Activated T-helper 1 cell treated with anti-CD3 and anti-CD28 coated beads, Interleukin-12 subunit alpha, Interleukin-12 subunit beta, Interleukin-2, Interleukin-4 antibody, amounts not matched to agents 30 ng/mL and 10 ng/mL and 1 ng/mL, durations not matched to agents 14 hours and 24 hours and 36 hours (primary cell): ENCODE measurements at regions not wholly inside any gene's neighbourhood (a gene's known extent, or its start where the extent isn't known, plus 50 kb on each side); places are given as distances from the start of the nearest gene placed in this dataset.

ENCODE experiments used
- DNase-seq: peaks from one replicate; pipeline ENCODE4 v3.0.0; 2021; ENCODE audit warnings: low spot score
- H3K27ac Mint-ChIP-seq: one replicate; pipeline ENCODE4 v1.8.0; 2021; ENCODE audit warnings: mild to moderate bottlenecking, mixed read lengths
- H3K27me3 Mint-ChIP-seq: one replicate; pipeline ENCODE4 v1.8.0; 2022; ENCODE audit warnings: mild to moderate bottlenecking, moderate library complexity, mixed read lengths; ENCODE audit not compliant: insufficient read depth
- H3K36me3 Mint-ChIP-seq: one replicate; pipeline ENCODE4 v1.8.0; 2021; ENCODE audit warnings: low read depth, mixed read lengths
- H3K4me1 Mint-ChIP-seq: one replicate; pipeline ENCODE4 v1.8.0; 2021; ENCODE audit warnings: low read depth, mixed read lengths
- H3K4me3 Mint-ChIP-seq: one replicate; pipeline ENCODE4 v1.8.0; 2021; ENCODE audit warnings: mild to moderate bottlenecking, moderate library complexity, mixed read lengths
- H3K9me3 Mint-ChIP-seq: one replicate; pipeline ENCODE4 v1.8.0; 2021; ENCODE audit warnings: mixed read lengths
- intact Hi-C: fragments of 100-400 bp; cut with micrococcal nuclease; formaldehyde crosslinking; loops from one replicate; pipeline ENCODE4 v1.15.1; 2024

GRCh38 chr1:168917796-168918195 lies 188.7 kb upstream of the ATP1B1 start:
- Mint-ChIP-seq H3K4me1 (peaks cover 17% of the 10 kb centered on the region), H3K4me3 (no peak overlapping the region), H3K27ac (no peak overlapping the region), H3K9me3 (no peaks in the 10 kb centered on the region), H3K36me3 (no peaks in the 10 kb centered on the region), H3K27me3 (no peaks in the 10 kb centered on the region)
- intact Hi-C loops = no loop called here
- no peak for DNase-seq

GRCh38 chr1:168918860-168919741 lies 187.4 kb upstream of the ATP1B1 start:
- intact Hi-C loops = no loop called here
- H3K4me1 Mint-ChIP-seq = peaks cover 17% of the 10 kb centered on the region
- no peak for DNase-seq
- no peak overlapping the region for H3K27ac Mint-ChIP-seq
- no peaks in the 10 kb centered on the region for H3K27me3 Mint-ChIP-seq
- H3K4me3 Mint-ChIP-seq = no peak overlapping the region
- no peaks in the 10 kb centered on the region for H3K36me3 Mint-ChIP-seq
- no peaks in the 10 kb centered on the region for H3K9me3 Mint-ChIP-seq

- intact Hi-C loops = no loop called here
- H3K9me3 Mint-ChIP-seq = no peaks in the 10 kb centered on the region
Observed at GRCh38 chr1:168920456-168921094, 185.9 kb upstream of the ATP1B1 start.

GRCh38 chr1:168921629-168922028 lies 184.9 kb upstream of the ATP1B1 start:
- Mint-ChIP-seq H3K27me3 (peaks cover 4% of the 10 kb centered on the region), H3K4me3 (no peak overlapping the region), H3K27ac (no peak overlapping the region), H3K36me3 (no peaks in the 10 kb centered on the region), H3K4me1 (peaks cover 17% of the 10 kb centered on the region), H3K9me3 (no peaks in the 10 kb centered on the region)
- no peak for DNase-seq
- intact Hi-C loops = no loop called here

More at GRCh38 chr1:168920456-168921094, 185.9 kb upstream of the ATP1B1 start:
- H3K27ac Mint-ChIP-seq = no peak overlapping the region
- peaks cover under 1% of the 10 kb centered on the region for H3K27me3 Mint-ChIP-seq
- H3K4me1 Mint-ChIP-seq = peaks cover 17% of the 10 kb centered on the region
- H3K4me3 Mint-ChIP-seq = no peak overlapping the region
- no peaks in the 10 kb centered on the region for H3K36me3 Mint-ChIP-seq
- no peak for DNase-seq

GRCh38 chr1:168923521-168924136 lies 182.9 kb upstream of the ATP1B1 start:
- Mint-ChIP-seq H3K36me3 (no peaks in the 10 kb centered on the region), H3K9me3 (peaks cover under 1% of the 10 kb centered on the region), H3K27me3 (peaks cover 7% of the 10 kb centered on the region), H3K27ac (no peak overlapping the region), H3K4me3 (no peak overlapping the region), H3K4me1 (peaks cover 16% of the 10 kb centered on the region)
- intact Hi-C loops = no loop called here
- no peak for DNase-seq

- intact Hi-C loops = no loop called here
- peaks cover 11% of the 10 kb centered on the region for H3K4me1 Mint-ChIP-seq
- peaks cover 3% of the 10 kb centered on the region for H3K9me3 Mint-ChIP-seq
- H3K4me3 Mint-ChIP-seq = no peak overlapping the region
- H3K27me3 Mint-ChIP-seq = peaks cover 15% of the 10 kb centered on the region
- no peaks in the 10 kb centered on the region for H3K36me3 Mint-ChIP-seq
- no peak for DNase-seq
- H3K27ac Mint-ChIP-seq = no peak overlapping the region
Observed at GRCh38 chr1:168924976-168925375, 181.5 kb upstream of the ATP1B1 start.

- H3K9me3 Mint-ChIP-seq = peaks cover 3% of the 10 kb centered on the region
- H3K4me1 Mint-ChIP-seq = peaks cover 11% of the 10 kb centered on the region
- H3K4me3 Mint-ChIP-seq = no peak overlapping the region
- peaks cover 17% of the 10 kb centered on the region for H3K27me3 Mint-ChIP-seq
- H3K27ac Mint-ChIP-seq = no peak overlapping the region
- no peak for DNase-seq
- intact Hi-C loops = no loop called here
- H3K36me3 Mint-ChIP-seq = no peaks in the 10 kb centered on the region
Observed at GRCh38 chr1:168926236-168926635, 180.3 kb upstream of the ATP1B1 start.

GRCh38 chr1:168932539-168932938 lies 174.0 kb upstream of the ATP1B1 start:
- H3K9me3 Mint-ChIP-seq = peaks cover 14% of the 10 kb centered on the region
- DNase-seq = no peak
- H3K36me3 Mint-ChIP-seq = no peaks in the 10 kb centered on the region
- H3K27me3 Mint-ChIP-seq = peaks cover 32% of the 10 kb centered on the region
- no peak overlapping the region for H3K27ac Mint-ChIP-seq
- no peaks in the 10 kb centered on the region for H3K4me1 Mint-ChIP-seq
- no peak overlapping the region for H3K4me3 Mint-ChIP-seq
- intact Hi-C loops = no loop called here

GRCh38 chr1:168933141-168933805 lies 173.2 kb upstream of the ATP1B1 start:
- intact Hi-C loops = no loop called here
- no peak for DNase-seq
- H3K27ac Mint-ChIP-seq = no peak overlapping the region
- no peak overlapping the region for H3K4me3 Mint-ChIP-seq
- peaks cover 28% of the 10 kb centered on the region for H3K27me3 Mint-ChIP-seq
- H3K36me3 Mint-ChIP-seq = no peaks in the 10 kb centered on the region
- H3K9me3 Mint-ChIP-seq = peaks cover 14% of the 10 kb centered on the region
- H3K4me1 Mint-ChIP-seq = no peaks in the 10 kb centered on the region

GRCh38 chr1:168939110-168939946 lies 167.2 kb upstream of the ATP1B1 start:
- H3K27ac Mint-ChIP-seq = no peak overlapping the region
- no peak for DNase-seq
- peaks cover 11% of the 10 kb centered on the region for H3K9me3 Mint-ChIP-seq
- H3K36me3 Mint-ChIP-seq = no peaks in the 10 kb centered on the region
- intact Hi-C loops = no loop called here
- H3K27me3 Mint-ChIP-seq = peaks cover 16% of the 10 kb centered on the region
- no peaks in the 10 kb centered on the region for H3K4me1 Mint-ChIP-seq
- no peak overlapping the region for H3K4me3 Mint-ChIP-seq

- Mint-ChIP-seq H3K4me1 (no peaks in the 10 kb centered on the region), H3K36me3 (no peaks in the 10 kb centered on the region), H3K4me3 (no peak overlapping the region), H3K27ac (no peak overlapping the region), H3K9me3 (peaks cover 11% of the 10 kb centered on the region), H3K27me3 (peaks cover 12% of the 10 kb centered on the region)
- intact Hi-C loops = no loop called here
- DNase-seq = no peak
Observed at GRCh38 chr1:168939947-168940223, 166.6 kb upstream of the ATP1B1 start.

- Mint-ChIP-seq H3K27me3 (peaks cover 16% of the 10 kb centered on the region), H3K9me3 (peaks cover 6% of the 10 kb centered on the region), H3K4me3 (no peak overlapping the region), H3K27ac (no peak overlapping the region), H3K36me3 (no peaks in the 10 kb centered on the region), H3K4me1 (no peaks in the 10 kb centered on the region)
- intact Hi-C loops = no loop called here
- no peak for DNase-seq
Observed at GRCh38 chr1:168941640-168942039, 164.8 kb upstream of the ATP1B1 start.
